ENCODE measurements at regions not wholly inside any gene's neighbourhood (a gene's known extent, or its start where the extent isn't known, plus 50 kb on each side); places are given as distances from the start of the nearest gene placed in this dataset.

DNA sequence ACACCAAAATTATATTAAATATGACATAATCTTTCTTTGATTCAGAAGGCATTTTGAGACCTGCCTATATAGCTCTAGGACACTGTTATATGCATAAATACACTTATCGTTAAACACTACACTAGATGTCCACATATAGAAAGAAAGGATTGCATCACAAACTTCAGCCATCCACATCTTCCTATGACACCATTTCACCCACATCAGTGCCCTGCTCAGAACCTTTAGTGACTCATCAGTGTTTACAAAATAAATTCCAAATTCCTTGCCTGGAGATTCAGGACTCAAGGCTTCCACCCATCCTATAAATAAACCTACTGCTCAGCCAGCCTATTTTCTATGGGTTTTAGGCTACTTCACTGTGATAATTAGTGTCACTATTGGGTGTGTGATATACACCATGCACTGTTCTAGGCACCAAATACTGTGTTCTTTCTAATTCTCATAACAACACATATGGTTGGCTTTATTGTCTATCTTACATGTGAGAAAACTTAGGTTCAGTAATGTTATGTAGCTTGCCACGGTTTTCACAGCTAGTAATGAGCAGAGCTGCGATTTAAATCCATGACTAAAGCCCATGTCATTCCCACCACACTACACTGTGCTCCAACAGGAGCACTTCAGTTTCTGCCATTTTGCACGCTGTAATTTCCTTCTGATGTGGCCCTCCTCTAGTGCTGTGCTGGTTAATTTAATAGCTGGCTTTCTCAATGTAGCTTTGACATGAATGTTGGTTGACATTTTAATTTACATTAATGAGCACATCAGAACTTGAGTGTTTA, 103.3 kb downstream of the SREK1 start:
- no peak for TF ChIP-seq CTCF (conservative IDR thresholded peaks at IDR 0.05; ENCODE audit: low read depth)
- no peak overlapping the region for H3K27ac ChIP-seq
- ChIA-PET CTCF (no interaction called here), POLR2A (ENCODE audit: low non-redundant PET) (no interaction called here)
- DNase-seq (ENCODE audit: low spot score), result peak; percentile 89

- TF ChIP-seq CTCF (conservative IDR thresholded peaks at IDR 0.05; ENCODE audit: low read depth), result no peak
- DNase-seq (ENCODE audit: low spot score), result no peak
- H3K27ac ChIP-seq, result no peak overlapping the region
- CTCF ChIA-PET, result interaction anchor here (0.9 kb wide), 1 partner anchor 58 kb away, joined by 4 read pairs; no protein-coding TSS in a partner anchor
- POLR2A ChIA-PET (ENCODE audit: low non-redundant PET), result no interaction called here
Measured at GRCh38 chr5:66248874-66249273, 104.8 kb downstream of the SREK1 start.

DNA sequence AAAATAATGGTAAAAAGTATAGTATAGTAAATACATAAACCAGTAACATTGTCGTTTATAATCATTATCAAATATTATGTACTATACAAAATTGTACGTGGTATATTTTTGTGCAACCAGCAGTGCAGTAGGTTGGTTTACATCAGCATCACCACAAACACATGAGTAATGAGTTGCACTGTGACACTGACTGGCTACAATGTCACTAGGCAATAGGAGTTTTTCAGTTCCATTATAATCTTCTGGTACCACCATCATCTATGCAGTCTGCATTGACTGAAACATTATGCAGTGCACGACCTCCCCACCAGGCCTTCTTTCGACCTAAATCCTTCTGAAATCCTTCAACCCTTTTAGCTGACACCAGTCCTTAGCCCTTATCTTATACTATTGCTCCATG, 105.8 kb downstream of the SREK1 start:
- DNase-seq (ENCODE audit: low spot score), result no peak
- TF ChIP-seq CTCF (conservative IDR thresholded peaks at IDR 0.05; ENCODE audit: low read depth), result no peak
- H3K27ac ChIP-seq, result no peak overlapping the region
- CTCF ChIA-PET, result interaction anchor here (0.9 kb wide), 1 partner anchor 57 kb away, joined by 4 read pairs; no protein-coding TSS in a partner anchor
- POLR2A ChIA-PET (ENCODE audit: low non-redundant PET), result no interaction called here

GRCh38 chr5:66252849-66253248, 108.7 kb downstream of the SREK1 start:
- no peak for TF ChIP-seq CTCF (conservative IDR thresholded peaks at IDR 0.05; ENCODE audit: low read depth)
- DNase-seq (ENCODE audit: low spot score), result no peak
- ChIA-PET CTCF (no interaction called here), POLR2A (ENCODE audit: low non-redundant PET) (no interaction called here)
- no peak overlapping the region for H3K27ac ChIP-seq

GRCh38 chr5:66255714-66256113, 111.6 kb downstream of the SREK1 start:
- H3K27ac ChIP-seq, result no peak overlapping the region
- no peak for TF ChIP-seq CTCF (conservative IDR thresholded peaks at IDR 0.05; ENCODE audit: low read depth)
- ChIA-PET CTCF (no interaction called here), POLR2A (ENCODE audit: low non-redundant PET) (no interaction called here)
- no peak for DNase-seq (ENCODE audit: low spot score)

GRCh38 chr5:66273121-66273520, 129.0 kb downstream of the SREK1 start:
- POLR2A ChIA-PET (ENCODE audit: low non-redundant PET), result no interaction called here
- TF ChIP-seq CTCF (conservative IDR thresholded peaks at IDR 0.05; ENCODE audit: low read depth), result no peak
- CTCF ChIA-PET, result no interaction called here
- no peak overlapping the region for H3K27ac ChIP-seq
- no peak for DNase-seq (ENCODE audit: low spot score)

Measured in RWPE1 (cell line).